ENCODE measurements at regions not wholly inside any gene's neighbourhood (a gene's known extent, or its start where the extent isn't known, plus 50 kb on each side); places are given as distances from the start of the nearest gene placed in this dataset.

- no peaks in the 10 kb centered on the region for H3K27me3 ChIP-seq (ENCODE audit: control insufficient read depth, insufficient read depth, low read length)
- no peak overlapping the region for H3K4me3 ChIP-seq (ENCODE audit: low read depth, low read length)
- TF ChIP-seq, protein P1, sequence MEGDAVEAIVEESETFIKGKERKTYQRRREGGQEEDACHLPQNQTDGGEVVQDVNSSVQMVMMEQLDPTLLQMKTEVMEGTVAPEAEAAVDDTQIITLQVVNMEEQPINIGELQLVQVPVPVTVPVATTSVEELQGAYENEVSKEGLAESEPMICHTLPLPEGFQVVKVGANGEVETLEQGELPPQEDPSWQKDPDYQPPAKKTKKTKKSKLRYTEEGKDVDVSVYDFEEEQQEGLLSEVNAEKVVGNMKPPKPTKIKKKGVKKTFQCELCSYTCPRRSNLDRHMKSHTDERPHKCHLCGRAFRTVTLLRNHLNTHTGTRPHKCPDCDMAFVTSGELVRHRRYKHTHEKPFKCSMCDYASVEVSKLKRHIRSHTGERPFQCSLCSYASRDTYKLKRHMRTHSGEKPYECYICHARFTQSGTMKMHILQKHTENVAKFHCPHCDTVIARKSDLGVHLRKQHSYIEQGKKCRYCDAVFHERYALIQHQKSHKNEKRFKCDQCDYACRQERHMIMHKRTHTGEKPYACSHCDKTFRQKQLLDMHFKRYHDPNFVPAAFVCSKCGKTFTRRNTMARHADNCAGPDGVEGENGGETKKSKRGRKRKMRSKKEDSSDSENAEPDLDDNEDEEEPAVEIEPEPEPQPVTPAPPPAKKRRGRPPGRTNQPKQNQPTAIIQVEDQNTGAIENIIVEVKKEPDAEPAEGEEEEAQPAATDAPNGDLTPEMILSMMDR (IDR thresholded peaks at IDR 0.05; ENCODE audit: insufficient read depth, low read length, poor library complexity, severe bottlenecking), result no peak
- H3K36me3 ChIP-seq (ENCODE audit: control insufficient read depth, insufficient read depth, low read length), result peaks cover 1% of the 10 kb centered on the region
- no peak for DNase-seq (ENCODE audit: low read depth)
Measured at GRCh38 chr12:105548626-105549025, 218.1 kb downstream of the C12orf75 start.

- TF ChIP-seq, protein P1 (IDR thresholded peaks at IDR 0.05; ENCODE audit: insufficient read depth, low read length, poor library complexity, severe bottlenecking), result no peak
- no peak for DNase-seq (ENCODE audit: low read depth)
- Histone ChIP-seq H3K36me3 (ENCODE audit: control insufficient read depth, insufficient read depth, low read length) (peaks cover 1% of the 10 kb centered on the region), H3K27me3 (ENCODE audit: control insufficient read depth, insufficient read depth, low read length) (no peaks in the 10 kb centered on the region), H3K4me3 (ENCODE audit: low read depth, low read length) (no peak overlapping the region)
Measured at GRCh38 chr12:105552056-105552455, 221.6 kb downstream of the C12orf75 start.

GRCh38 chr12:105554223-105554678 lies 223.8 kb downstream of the C12orf75 start:
- Histone ChIP-seq H3K27me3 (ENCODE audit: control insufficient read depth, insufficient read depth, low read length) (no peaks in the 10 kb centered on the region), H3K36me3 (ENCODE audit: control insufficient read depth, insufficient read depth, low read length) (peaks cover 1% of the 10 kb centered on the region), H3K4me3 (ENCODE audit: low read depth, low read length) (no peak overlapping the region)
- TF ChIP-seq, protein P1 (IDR thresholded peaks at IDR 0.05; ENCODE audit: insufficient read depth, low read length, poor library complexity, severe bottlenecking), result no peak
- DNase-seq (ENCODE audit: low read depth), result no peak

DNA sequence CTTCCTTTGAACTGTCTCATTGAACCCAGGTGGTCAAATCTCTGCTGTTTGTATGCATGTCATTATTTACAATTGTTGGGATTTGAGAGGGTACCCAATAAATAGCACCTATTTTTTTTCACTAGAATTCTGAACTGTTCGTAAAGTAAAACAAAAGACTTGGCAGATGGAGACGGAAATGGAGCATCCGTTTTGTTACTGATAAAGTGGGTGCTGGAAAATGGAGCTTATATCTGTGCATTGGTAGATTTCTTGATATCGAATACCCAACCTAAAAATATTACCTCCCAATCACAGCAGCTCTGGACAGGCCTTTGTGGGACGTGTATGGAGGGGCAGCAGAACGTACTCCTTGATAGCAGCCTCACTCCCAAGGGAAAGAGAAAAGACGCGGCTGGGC lies 224.4 kb downstream of the C12orf75 start:
- no peak overlapping the region for H3K4me3 ChIP-seq (ENCODE audit: low read depth, low read length)
- H3K27me3 ChIP-seq (ENCODE audit: control insufficient read depth, insufficient read depth, low read length), result no peaks in the 10 kb centered on the region
- H3K36me3 ChIP-seq (ENCODE audit: control insufficient read depth, insufficient read depth, low read length), result peaks cover 1% of the 10 kb centered on the region
- no peak for DNase-seq (ENCODE audit: low read depth)
- TF ChIP-seq, protein P1 (IDR thresholded peaks at IDR 0.05; ENCODE audit: insufficient read depth, low read length, poor library complexity, severe bottlenecking), result no peak

GRCh38 chr12:105555556-105556295 lies 225.2 kb downstream of the C12orf75 start:
- Histone ChIP-seq H3K36me3 (ENCODE audit: control insufficient read depth, insufficient read depth, low read length) (no peaks in the 10 kb centered on the region), H3K27me3 (ENCODE audit: control insufficient read depth, insufficient read depth, low read length) (no peaks in the 10 kb centered on the region), H3K4me3 (ENCODE audit: low read depth, low read length) (no peak overlapping the region)
- TF ChIP-seq, protein P1 (IDR thresholded peaks at IDR 0.05; ENCODE audit: insufficient read depth, low read length, poor library complexity, severe bottlenecking), result no peak
- DNase-seq (ENCODE audit: low read depth), result no peak

DNA sequence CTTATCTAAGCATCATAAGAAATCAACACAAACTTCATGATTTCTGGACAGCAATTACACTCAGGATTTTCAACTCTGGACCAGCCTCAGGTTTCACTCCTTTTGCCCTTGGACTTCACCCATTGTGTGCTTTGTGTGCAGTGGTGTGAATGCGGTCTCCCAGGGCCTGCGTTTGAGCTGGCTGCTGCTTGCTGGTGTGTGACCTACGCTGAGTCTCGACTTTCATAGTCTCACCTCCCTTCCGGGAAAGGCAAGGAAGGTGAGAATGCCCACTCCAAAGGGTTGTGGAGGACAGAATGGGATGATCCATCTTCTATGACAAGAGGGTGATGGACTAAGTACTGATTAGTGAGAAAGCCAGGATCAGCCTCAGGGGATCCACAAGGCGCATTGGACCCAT lies 228.8 kb downstream of the C12orf75 start:
- TF ChIP-seq, protein P1 (IDR thresholded peaks at IDR 0.05; ENCODE audit: insufficient read depth, low read length, poor library complexity, severe bottlenecking), result no peak
- H3K4me3 ChIP-seq (ENCODE audit: low read depth, low read length), result no peak overlapping the region
- H3K36me3 ChIP-seq (ENCODE audit: control insufficient read depth, insufficient read depth, low read length), result no peaks in the 10 kb centered on the region
- DNase-seq (ENCODE audit: low read depth), result no peak
- H3K27me3 ChIP-seq (ENCODE audit: control insufficient read depth, insufficient read depth, low read length), result no peaks in the 10 kb centered on the region

All from kidney epithelial cell (primary cell).